GM13977 (cell line): ENCODE measurements at regions not wholly inside any gene's neighbourhood (a gene's known extent, or its start where the extent isn't known, plus 50 kb on each side); places are given as distances from the start of the nearest gene placed in this dataset.

ENCODE experiments used
- DNase-seq: peaks from one replicate; pipeline ENCODE4 v3.0.0; 2012; ENCODE audit warnings: low spot score
- CTCF ChIP-seq: IDR thresholded peaks from 2 replicates; pipeline ENCODE4 v1.5.1; 2012; ENCODE audit warnings: mild to moderate bottlenecking, control low read depth; ENCODE audit not compliant: insufficient read depth; ENCODE audit errors: extremely low read depth, missing control alignments
- in situ Hi-C: fragments of 300-500 bp; cut with MboI; formaldehyde crosslinking; loops from one replicate; pipeline ENCODE4 v1.12.0; 2022; ENCODE audit warnings: low sequenced_read_pairs, low pct_unique_long_range_greater_than_20kb, mixed read lengths, inconsistent platforms; ENCODE audit not compliant: unreplicated experiment

- in situ Hi-C loops, result no loop called here
- TF ChIP-seq CTCF, result no peak
- no peak for DNase-seq
Observed at GRCh38 chr3:109679664-109680063, 342.3 kb upstream of the DPPA4 start.

- no peak for DNase-seq
- TF ChIP-seq CTCF, result no peak
- in situ Hi-C loops, result no loop called here
Observed at GRCh38 chr3:109683746-109684145, 346.4 kb upstream of the DPPA4 start.

GRCh38 chr3:109685084-109686079 lies 348.0 kb upstream of the DPPA4 start:
- in situ Hi-C loops, result no loop called here
- no peak for TF ChIP-seq CTCF

GRCh38 chr3:109687626-109688025 lies 350.3 kb upstream of the DPPA4 start:
- in situ Hi-C loops, result no loop called here
- no peak for TF ChIP-seq CTCF
- no peak for DNase-seq

More at GRCh38 chr3:109685084-109686079, 348.0 kb upstream of the DPPA4 start:
- no peak for DNase-seq

- in situ Hi-C loops, result no loop called here
- no peak for TF ChIP-seq CTCF
- DNase-seq, result no peak
Observed at GRCh38 chr3:109696932-109697331, 359.6 kb upstream of the DPPA4 start.

GRCh38 chr3:109702252-109702651 lies 364.9 kb upstream of the DPPA4 start:
- DNase-seq, result peak; percentile 23
- no peak for TF ChIP-seq CTCF

More at GRCh38 chr3:109702252-109702651, 364.9 kb upstream of the DPPA4 start:
- in situ Hi-C loops, result no loop called here
